Trophoblast cell (in vitro differentiated cells and primary cell): ENCODE measurements at regions not wholly inside any gene's neighbourhood (a gene's known extent, or its start where the extent isn't known, plus 50 kb on each side); places are given as distances from the start of the nearest gene placed in this dataset.

Experiments used
- DNase-seq, 2 donors: peaks; one replicate each; pipeline ENCODE4 v3.0.0-alpha.2; 2016
- H2AFZ ChIP-seq: 2 replicates; pipeline ENCODE4 v1.6.1; 2013; ENCODE audit warnings: low read length, moderate library complexity, mild to moderate bottlenecking; ENCODE audit not compliant: insufficient read depth, poor library complexity
- H2AK5ac ChIP-seq: 2 replicates; pipeline ENCODE4 v1.6.1; 2013; ENCODE audit warnings: mild to moderate bottlenecking, low read length
- H2BK120ac ChIP-seq: 2 replicates; pipeline ENCODE4 v1.6.1; 2013; ENCODE audit warnings: low read length, mild to moderate bottlenecking, moderate library complexity; ENCODE audit not compliant: insufficient read depth, poor library complexity
- H2BK12ac ChIP-seq: 2 replicates; pipeline ENCODE4 v1.6.1; 2013; ENCODE audit warnings: mild to moderate bottlenecking, low read length, moderate library complexity
- H2BK5ac ChIP-seq: 2 replicates; pipeline ENCODE4 v1.6.1; 2013; ENCODE audit warnings: low read length, low read depth, moderate library complexity, mild to moderate bottlenecking; ENCODE audit not compliant: poor library complexity
- H3K14ac ChIP-seq: 2 replicates; pipeline ENCODE4 v1.6.1; 2013; ENCODE audit warnings: mild to moderate bottlenecking, low read length
- H3K18ac ChIP-seq: 2 replicates; pipeline ENCODE4 v1.6.1; 2013; ENCODE audit warnings: mild to moderate bottlenecking, low read length
- H3K23ac ChIP-seq: 2 replicates; pipeline ENCODE4 v1.6.1; 2013; ENCODE audit warnings: low read length
- H3K27ac ChIP-seq: 2 replicates; pipeline ENCODE4 v1.5.1; 2013; ENCODE audit warnings: low read depth, mild to moderate bottlenecking, inconsistent platforms, low read length, moderate library complexity
- H3K27me3 ChIP-seq: 2 replicates; pipeline ENCODE4 v1.6.1; 2013; ENCODE audit warnings: inconsistent platforms, mild to moderate bottlenecking, low read length, moderate library complexity; ENCODE audit not compliant: insufficient read depth
- H3K36me3 ChIP-seq, 2 experiments: 1 replicate in 1 of 2; 2 replicates in 1 of 2; pipeline ENCODE4 v1.6.1; 2013; ENCODE audit warnings: low read length in 2 of 2, mild to moderate bottlenecking in 2 of 2, moderate library complexity in 1 of 2; ENCODE audit not compliant: insufficient read depth in 2 of 2, control insufficient read depth in 1 of 2
- H3K4ac ChIP-seq: 2 replicates; pipeline ENCODE4 v1.6.1; 2013; ENCODE audit warnings: low read depth, mild to moderate bottlenecking, low read length, moderate library complexity
- H3K4me1 ChIP-seq, 2 experiments: 1 replicate in 1 of 2; 2 replicates in 1 of 2; pipeline ENCODE4 v1.6.1; 2013; ENCODE audit warnings: low read length in 2 of 2, mild to moderate bottlenecking in 2 of 2, moderate library complexity in 1 of 2; ENCODE audit not compliant: insufficient read depth in 2 of 2, control insufficient read depth in 1 of 2
- H3K4me2 ChIP-seq: 2 replicates; pipeline ENCODE4 v1.6.1; 2013; ENCODE audit warnings: inconsistent platforms, mild to moderate bottlenecking, low read length, moderate library complexity
- H3K4me3 ChIP-seq: 2 replicates; pipeline ENCODE4 v1.5.1; 2013; ENCODE audit warnings: mild to moderate bottlenecking, low read depth, low read length, inconsistent platforms
- H3K79me1 ChIP-seq: one replicate; pipeline ENCODE4 v1.6.1; 2013; ENCODE audit warnings: low read length
- H3K79me2 ChIP-seq: 2 replicates; pipeline ENCODE4 v1.6.1; 2013; ENCODE audit warnings: low read length, mild to moderate bottlenecking; ENCODE audit not compliant: control insufficient read depth, insufficient read depth, poor library complexity
- H3K9ac ChIP-seq: 2 replicates; pipeline ENCODE4 v1.6.1; 2013; ENCODE audit warnings: mild to moderate bottlenecking, low read length
- H3K9me3 ChIP-seq: 2 replicates; pipeline ENCODE4 v1.6.1; 2013; ENCODE audit warnings: low read depth, mild to moderate bottlenecking, control low read depth, inconsistent platforms, low read length; ENCODE audit not compliant: insufficient read depth
- H4K12ac ChIP-seq: 2 replicates; pipeline ENCODE4 v1.6.1; 2013; ENCODE audit warnings: low read depth, mild to moderate bottlenecking, low read length, moderate library complexity
- H4K8ac ChIP-seq: 2 replicates; pipeline ENCODE4 v1.6.1; 2013; ENCODE audit warnings: low read depth, mild to moderate bottlenecking, low read length, moderate library complexity
- H4K91ac ChIP-seq: one replicate; pipeline ENCODE4 v1.6.1; 2013; ENCODE audit warnings: low read depth, mild to moderate bottlenecking, low read length, moderate library complexity
- WGBS: extraction: QIAGEN DNeasy Blood & Tissue Kit; methylation state at CpG from one replicate; pipeline ENCODE4 v1.1.7; 2013; ENCODE audit warnings: missing lambda C conversion rate; ENCODE audit not compliant: insufficient read length, insufficient coverage; ENCODE audit errors: extremely low coverage; 5-methylcytosine and 5-hydroxymethylcytosine counted together

- Histone ChIP-seq H3K27me3 (no peaks in the 10 kb centered on the region), H3K23ac (no peak overlapping the region), H3K79me1 (no peaks in the 10 kb centered on the region), H3K27ac (no peak overlapping the region), H3K4me3 (no peak overlapping the region), H3K9me3 (no peaks in the 10 kb centered on the region), H4K12ac (no peak overlapping the region), H3K9ac (no peak overlapping the region), H2AFZ (no peak overlapping the region), H4K8ac (no peak overlapping the region), H2AK5ac (no peak overlapping the region), H3K18ac (no peak overlapping the region), H3K4me2 (peak overlapping the region; percentile 47), H3K14ac (no peak overlapping the region), H3K79me2 (no peaks in the 10 kb centered on the region), H3K4ac (no peak overlapping the region), H2BK5ac (no peak overlapping the region), H4K91ac (no peak overlapping the region), H3K4me1 (peaks cover 0 to 8% of the 10 kb centered on the region in 2 experiments), H2BK120ac (no peak overlapping the region), H2BK12ac (no peak overlapping the region), H3K36me3 (peaks cover 0 to 4% of the 10 kb centered on the region in 2 experiments)
- WGBS, result no CpG with 5 or more reads among the region's 26 CpGs
- DNase-seq, result peak in 1 of 2 donors; percentile 14
These were observed 269.5 kb upstream of the HSFY2 start for GRCh38 chrY:19042984-19043442.

- Histone ChIP-seq H3K9me3 (no peaks in the 10 kb centered on the region), H2BK5ac (no peak overlapping the region), H3K4me3 (no peak overlapping the region), H3K4ac (no peak overlapping the region), H3K14ac (no peak overlapping the region), H3K4me1 (peaks cover 0 to 8% of the 10 kb centered on the region in 2 experiments), H2AK5ac (no peak overlapping the region), H3K79me1 (no peaks in the 10 kb centered on the region), H3K4me2 (peak overlapping the region; percentile 47), H3K36me3 (peaks cover 0 to 4% of the 10 kb centered on the region in 2 experiments), H3K27ac (no peak overlapping the region), H3K79me2 (no peaks in the 10 kb centered on the region), H4K12ac (no peak overlapping the region), H4K91ac (no peak overlapping the region), H3K27me3 (no peaks in the 10 kb centered on the region), H3K18ac (no peak overlapping the region), H3K23ac (no peak overlapping the region), H4K8ac (no peak overlapping the region), H2BK12ac (no peak overlapping the region), H3K9ac (no peak overlapping the region), H2AFZ (no peak overlapping the region), H2BK120ac (no peak overlapping the region)
- no CpG with 5 or more reads among the region's 12 CpGs for WGBS
- DNase-seq, result no peak
These were observed 268.9 kb upstream of the HSFY2 start for GRCh38 chrY:19042306-19042958.

GRCh38 chrY:19026631-19027030 is 253.1 kb upstream of the HSFY2 start:
- Histone ChIP-seq H4K12ac (no peak overlapping the region), H3K9ac (no peak overlapping the region), H3K79me2 (no peaks in the 10 kb centered on the region), H3K27me3 (no peaks in the 10 kb centered on the region), H2BK12ac (no peak overlapping the region), H2BK120ac (no peak overlapping the region), H3K14ac (no peak overlapping the region), H2AK5ac (no peak overlapping the region), H3K4me2 (no peak overlapping the region), H3K4me3 (no peak overlapping the region), H3K23ac (no peak overlapping the region), H3K79me1 (no peaks in the 10 kb centered on the region), H3K4ac (no peak overlapping the region), H3K27ac (no peak overlapping the region), H2BK5ac (no peak overlapping the region), H3K18ac (no peak overlapping the region), H4K8ac (no peak overlapping the region), H3K36me3 (no peaks in the 10 kb centered on the region), H3K9me3 (no peaks in the 10 kb centered on the region), H4K91ac (no peak overlapping the region), H2AFZ (no peak overlapping the region), H3K4me1 (no peaks in the 10 kb centered on the region)
- no CpG with 5 or more reads among the region's 3 CpGs for WGBS
- DNase-seq, result no peak

- Histone ChIP-seq H3K79me2 (no peaks in the 10 kb centered on the region), H4K8ac (no peak overlapping the region), H4K12ac (no peak overlapping the region), H3K4ac (no peak overlapping the region), H3K36me3 (no peaks in the 10 kb centered on the region), H4K91ac (no peak overlapping the region), H3K27me3 (no peaks in the 10 kb centered on the region), H2BK120ac (no peak overlapping the region), H2AFZ (no peak overlapping the region), H3K14ac (no peak overlapping the region), H2AK5ac (no peak overlapping the region), H3K4me1 (no peaks in the 10 kb centered on the region), H3K18ac (no peak overlapping the region), H2BK5ac (no peak overlapping the region), H3K23ac (no peak overlapping the region), H3K4me3 (no peak overlapping the region), H3K4me2 (no peak overlapping the region), H2BK12ac (no peak overlapping the region), H3K9ac (no peak overlapping the region), H3K9me3 (no peaks in the 10 kb centered on the region), H3K79me1 (no peaks in the 10 kb centered on the region), H3K27ac (no peak overlapping the region)
- DNase-seq, result no peak
- WGBS, result no CpG with 5 or more reads among the region's 2 CpGs
These were observed 250.4 kb upstream of the HSFY2 start for GRCh38 chrY:19023934-19024333.
